Kidney tubule cell (primary cell): ENCODE measurements at regions not wholly inside any gene's neighbourhood (a gene's known extent, or its start where the extent isn't known, plus 50 kb on each side); places are given as distances from the start of the nearest gene placed in this dataset.

Experiments
- DNase-seq: peaks from one replicate; pipeline ENCODE4 v3.0.0-alpha.2; 2018; ENCODE audit warnings: low spot score

GRCh38 chr10:8981277-8981676 lies 926.8 kb downstream of the GATA3 start:
- no peak for DNase-seq

- no peak for DNase-seq
Observed at GRCh38 chr10:8985651-8986050, 931.2 kb downstream of the GATA3 start.

- no peak for DNase-seq
Observed at GRCh38 chr10:8986975-8987374, 932.5 kb downstream of the GATA3 start.

GRCh38 chr10:8987712-8988111 lies 933.2 kb downstream of the GATA3 start:
- no peak for DNase-seq

GRCh38 chr10:8990280-8990987 lies 935.9 kb downstream of the GATA3 start:
- no peak for DNase-seq

- no peak for DNase-seq
Observed at GRCh38 chr10:8992009-8992408, 937.5 kb downstream of the GATA3 start.

GRCh38 chr10:8993864-8994263 lies 939.4 kb downstream of the GATA3 start:
- no peak for DNase-seq

GRCh38 chr10:8998751-8999150 lies 944.3 kb downstream of the GATA3 start:
- DNase-seq, result no peak

GRCh38 chr10:9003122-9003521 lies 948.6 kb downstream of the GATA3 start:
- no peak for DNase-seq

- DNase-seq, result no peak
Observed at GRCh38 chr10:9004736-9005135, 950.2 kb downstream of the GATA3 start.

- DNase-seq, result no peak
Observed at GRCh38 chr10:9009505-9009904, 955.0 kb downstream of the GATA3 start.

- no peak for DNase-seq
Observed at GRCh38 chr10:9010093-9010492, 955.6 kb downstream of the GATA3 start.

- no peak for DNase-seq
Observed at GRCh38 chr10:9010931-9011670, 956.6 kb downstream of the GATA3 start.

- no peak for DNase-seq
Observed at GRCh38 chr10:9012312-9012711, 957.8 kb downstream of the GATA3 start.

GRCh38 chr10:9015005-9015404 lies 960.5 kb downstream of the GATA3 start:
- DNase-seq, result no peak

- no peak for DNase-seq
Observed at GRCh38 chr10:9015447-9015846, 961.0 kb downstream of the GATA3 start.

GRCh38 chr10:9016930-9017329 lies 962.4 kb downstream of the GATA3 start:
- DNase-seq, result no peak

GRCh38 chr10:9018195-9019173 lies 964.0 kb downstream of the GATA3 start:
- DNase-seq, result no peak

GRCh38 chr10:9023206-9023605 lies 968.7 kb downstream of the GATA3 start:
- DNase-seq, result no peak

- DNase-seq, result no peak
Observed at GRCh38 chr10:9024210-9024609, 969.7 kb downstream of the GATA3 start.

- no peak for DNase-seq
Observed at GRCh38 chr10:9028231-9028630, 973.7 kb downstream of the GATA3 start.

GRCh38 chr10:9035355-9035754 lies 980.9 kb downstream of the GATA3 start:
- DNase-seq, result no peak
